Effector memory CD4-positive, alpha-beta T cell (primary cell): ENCODE measurements at regions not wholly inside any gene's neighbourhood (a gene's known extent, or its start where the extent isn't known, plus 50 kb on each side); places are given as distances from the start of the nearest gene placed in this dataset.

Experiments
- DNase-seq, 3 donors: peaks; one replicate each; pipeline ENCODE4 v3.0.0-alpha.2; 2020
- H3K27ac ChIP-seq: 2 replicates; pipeline ENCODE4 v1.7.0; 2013; ENCODE audit warnings: mild to moderate bottlenecking, low read length, moderate library complexity; ENCODE audit not compliant: insufficient read depth, poor library complexity, severe bottlenecking
- H3K27me3 ChIP-seq: replicated peaks from 2 replicates; pipeline ENCODE4 v1.7.0; 2013; ENCODE audit warnings: mild to moderate bottlenecking, low read length; ENCODE audit not compliant: insufficient read depth, control insufficient read depth, poor library complexity, severe bottlenecking
- H3K36me3 ChIP-seq: 2 replicates; pipeline ENCODE4 v1.7.0; 2013; ENCODE audit warnings: mild to moderate bottlenecking, low read length, moderate library complexity; ENCODE audit not compliant: control insufficient read depth, insufficient read depth
- H3K4me1 ChIP-seq: 2 replicates; pipeline ENCODE4 v1.7.0; 2013; ENCODE audit warnings: low read length, mild to moderate bottlenecking; ENCODE audit not compliant: control insufficient read depth, insufficient read depth, poor library complexity, severe bottlenecking
- H3K4me3 ChIP-seq: 2 replicates; pipeline ENCODE4 v1.7.0; 2013; ENCODE audit warnings: low read length, low read depth, mild to moderate bottlenecking; ENCODE audit not compliant: insufficient read depth, poor library complexity, severe bottlenecking
- H3K9me3 ChIP-seq: 2 replicates; pipeline ENCODE4 v1.7.0; 2013; ENCODE audit warnings: mild to moderate bottlenecking, low read length, moderate library complexity; ENCODE audit not compliant: control insufficient read depth

DNA sequence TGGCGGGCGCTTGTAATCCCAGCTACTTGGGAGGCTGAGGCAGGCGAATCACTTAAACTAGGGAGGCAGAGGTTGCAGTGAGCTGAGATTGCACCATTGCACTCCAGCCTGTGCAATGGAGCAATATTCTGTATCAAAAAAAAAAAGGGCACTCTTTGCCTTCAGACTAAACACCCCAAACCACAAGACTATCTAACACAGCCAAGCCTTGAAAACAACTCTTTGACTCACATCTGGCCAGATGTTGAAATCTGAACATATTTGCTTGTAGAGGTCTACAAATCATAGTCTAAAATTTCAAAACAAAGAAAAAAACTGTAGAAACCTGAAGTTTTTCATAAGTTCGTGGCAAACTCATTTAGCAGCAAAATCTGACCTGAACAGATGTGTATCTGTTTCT is 94.9 kb downstream of the FAM161A start:
- H3K27ac ChIP-seq, result no peak overlapping the region
- DNase-seq, result no peak

DNA sequence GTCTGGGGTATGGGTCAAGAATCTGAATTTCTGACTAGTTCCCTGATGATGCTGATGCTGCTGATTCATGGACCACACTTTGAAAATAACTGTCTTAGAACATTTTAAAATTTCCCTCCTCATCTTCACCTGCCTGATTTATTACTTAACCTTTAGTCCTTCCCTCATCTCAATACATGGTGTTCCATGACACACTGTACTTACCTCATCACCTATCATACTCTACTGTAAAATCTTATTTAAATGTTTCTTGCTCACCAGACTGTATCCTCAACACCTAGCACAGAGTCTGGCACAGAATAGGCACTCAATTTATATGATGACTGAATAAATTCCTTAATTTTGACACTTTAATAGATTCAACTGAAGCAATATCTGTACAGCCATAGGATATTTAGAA is 95.7 kb downstream of the FAM161A start:
- no peaks in the 10 kb centered on the region for H3K36me3 ChIP-seq
- H3K4me3 ChIP-seq, result no peak overlapping the region
- no peaks in the 10 kb centered on the region for H3K9me3 ChIP-seq
- peaks cover 5% of the 10 kb centered on the region for H3K4me1 ChIP-seq
- H3K27ac ChIP-seq, result no peak overlapping the region
- DNase-seq, result no peak
- no peaks in the 10 kb centered on the region for H3K27me3 ChIP-seq

More for the DNA sequence above, 94.9 kb downstream of the FAM161A start:
- H3K4me3 ChIP-seq, result no peak overlapping the region
- no peaks in the 10 kb centered on the region for H3K36me3 ChIP-seq
- peaks cover 6% of the 10 kb centered on the region for H3K4me1 ChIP-seq
- H3K27me3 ChIP-seq, result no peaks in the 10 kb centered on the region
- no peaks in the 10 kb centered on the region for H3K9me3 ChIP-seq

DNA sequence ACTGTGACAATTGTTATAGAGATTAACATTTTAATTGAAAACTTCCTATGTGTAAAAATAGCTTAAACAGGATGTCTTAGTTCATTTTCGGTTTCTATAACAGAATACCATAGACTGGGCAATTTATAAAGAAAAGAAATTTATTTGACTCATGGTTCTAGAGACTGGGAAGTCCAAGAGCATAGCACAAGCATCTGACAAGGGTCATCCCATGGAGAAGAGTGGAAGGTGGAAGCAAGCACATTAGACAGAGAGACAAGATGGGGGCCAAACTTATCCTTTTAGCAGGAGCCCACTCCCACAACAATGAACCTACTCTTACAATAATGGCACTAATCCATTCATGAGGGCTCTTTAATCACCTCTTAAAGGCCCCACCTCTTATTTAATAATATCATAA is 100.3 kb downstream of the FAM161A start:
- Histone ChIP-seq H3K27me3 (no peaks in the 10 kb centered on the region), H3K27ac (no peak overlapping the region), H3K4me3 (no peak overlapping the region), H3K4me1 (no peaks in the 10 kb centered on the region), H3K9me3 (no peaks in the 10 kb centered on the region), H3K36me3 (no peaks in the 10 kb centered on the region)
- no peak for DNase-seq

GRCh38 chr2:61750624-61751023 is 103.2 kb downstream of the FAM161A start:
- Histone ChIP-seq H3K27me3 (no peaks in the 10 kb centered on the region), H3K27ac (no peak overlapping the region), H3K4me1 (no peaks in the 10 kb centered on the region), H3K36me3 (no peaks in the 10 kb centered on the region), H3K4me3 (no peak overlapping the region), H3K9me3 (no peaks in the 10 kb centered on the region)
- no peak for DNase-seq

DNA sequence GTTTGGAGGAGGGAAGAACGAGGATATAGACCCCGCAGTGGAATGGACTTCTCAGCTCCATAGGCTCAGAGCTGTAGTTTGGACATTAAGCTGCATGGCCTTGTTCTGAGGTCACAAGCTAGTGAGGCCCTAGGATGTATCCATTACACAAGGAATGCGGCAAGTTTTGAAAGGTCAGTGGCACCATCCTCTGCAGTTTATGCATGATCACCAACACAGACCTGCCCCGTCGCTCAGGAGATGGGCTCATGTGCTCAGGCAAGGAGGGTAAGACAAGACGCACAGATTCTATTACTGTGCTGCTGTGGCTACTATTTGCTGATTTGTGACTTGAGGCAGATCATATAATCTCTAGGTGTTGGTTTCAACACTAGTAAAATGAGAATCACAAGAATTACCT is 110.9 kb downstream of the FAM161A start:
- no peaks in the 10 kb centered on the region for H3K4me1 ChIP-seq
- H3K9me3 ChIP-seq, result no peaks in the 10 kb centered on the region
- no peak overlapping the region for H3K27ac ChIP-seq
- no peak overlapping the region for H3K4me3 ChIP-seq
- no peaks in the 10 kb centered on the region for H3K36me3 ChIP-seq
- no peaks in the 10 kb centered on the region for H3K27me3 ChIP-seq
- no peak for DNase-seq

- Histone ChIP-seq H3K4me1 (no peaks in the 10 kb centered on the region), H3K27ac (no peak overlapping the region), H3K36me3 (no peaks in the 10 kb centered on the region), H3K9me3 (no peaks in the 10 kb centered on the region), H3K4me3 (no peak overlapping the region), H3K27me3 (no peaks in the 10 kb centered on the region)
- no peak for DNase-seq
Measured at GRCh38 chr2:61737841-61738240, 116.0 kb downstream of the FAM161A start.

GRCh38 chr2:61736953-61737352 is 116.9 kb downstream of the FAM161A start:
- no peak for DNase-seq
- H3K27me3 ChIP-seq, result no peaks in the 10 kb centered on the region

DNA sequence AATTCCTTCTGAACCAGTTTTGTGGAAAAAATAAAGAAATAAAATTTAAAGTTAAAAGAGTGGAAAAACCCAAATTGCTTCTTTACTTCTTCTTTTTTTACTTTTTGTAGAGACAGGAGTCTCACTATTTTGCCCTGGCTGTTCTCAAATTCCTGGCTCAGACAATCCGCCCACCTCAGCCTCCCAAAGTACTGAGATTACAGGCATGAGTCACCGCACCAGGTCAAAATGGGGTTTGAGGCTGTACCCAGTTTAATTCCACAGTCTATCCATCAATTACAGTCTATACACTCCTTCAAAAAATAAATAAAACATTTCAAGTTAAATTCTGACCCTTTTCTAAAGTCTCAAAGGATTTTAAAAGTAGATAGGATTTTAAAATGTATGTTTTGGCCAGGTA is 120.3 kb downstream of the FAM161A start:
- H3K27me3 ChIP-seq, result peaks cover 3% of the 10 kb centered on the region
- DNase-seq, result no peak
- no peaks in the 10 kb centered on the region for H3K9me3 ChIP-seq
- H3K27ac ChIP-seq, result no peak overlapping the region
- H3K36me3 ChIP-seq, result no peaks in the 10 kb centered on the region
- H3K4me3 ChIP-seq, result no peak overlapping the region
- H3K4me1 ChIP-seq, result no peaks in the 10 kb centered on the region

More at GRCh38 chr2:61736953-61737352, 116.9 kb downstream of the FAM161A start:
- Histone ChIP-seq H3K4me3 (no peak overlapping the region), H3K4me1 (no peaks in the 10 kb centered on the region), H3K27ac (no peak overlapping the region), H3K9me3 (no peaks in the 10 kb centered on the region), H3K36me3 (no peaks in the 10 kb centered on the region)

DNA sequence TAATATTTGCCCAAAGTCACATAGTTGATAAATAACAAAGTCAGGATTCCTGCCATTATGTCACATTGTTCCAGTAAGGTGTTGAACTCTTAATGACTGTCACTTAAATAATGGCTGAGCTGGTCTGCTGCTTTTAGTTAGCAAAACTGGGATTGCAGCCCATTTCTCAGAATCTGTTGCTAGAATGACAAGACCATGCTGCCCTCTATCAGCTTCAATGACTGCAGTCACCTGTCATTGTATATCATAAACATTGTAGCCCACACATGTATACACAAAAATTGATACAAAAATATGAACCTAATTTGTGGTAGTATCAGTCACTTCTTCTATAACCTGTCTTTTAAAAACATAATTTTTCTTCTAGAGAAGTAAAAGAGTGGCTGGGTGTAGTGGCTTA is 121.1 kb downstream of the FAM161A start:
- no peaks in the 10 kb centered on the region for H3K36me3 ChIP-seq
- no peaks in the 10 kb centered on the region for H3K9me3 ChIP-seq
- no peak overlapping the region for H3K27ac ChIP-seq
- no peak for DNase-seq
- no peak overlapping the region for H3K4me3 ChIP-seq
- no peaks in the 10 kb centered on the region for H3K4me1 ChIP-seq
- peaks cover 3% of the 10 kb centered on the region for H3K27me3 ChIP-seq

DNA sequence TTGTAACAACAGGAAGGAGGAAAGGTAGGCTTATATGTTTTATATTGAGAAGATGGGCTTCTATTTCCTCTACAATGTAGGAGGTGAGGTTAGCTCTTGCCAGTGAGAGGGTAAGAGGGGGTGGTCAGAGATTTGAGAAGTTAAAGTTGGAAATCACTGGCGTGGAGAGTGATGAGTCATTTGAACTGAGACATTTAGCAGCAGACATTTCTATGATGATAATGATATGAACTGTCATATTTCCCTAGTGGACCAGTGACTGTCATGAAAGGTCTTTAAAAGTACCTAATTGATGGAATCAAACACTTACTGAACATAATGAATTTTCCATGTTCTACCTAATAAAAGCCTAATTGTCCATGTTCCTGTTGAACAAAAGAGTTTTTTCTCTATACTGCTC is 126.1 kb downstream of the FAM161A start:
- DNase-seq, result no peak
- no peaks in the 10 kb centered on the region for H3K9me3 ChIP-seq

More for the DNA sequence above, 126.1 kb downstream of the FAM161A start:
- H3K4me3 ChIP-seq, result no peak overlapping the region
- no peaks in the 10 kb centered on the region for H3K36me3 ChIP-seq
- peaks cover 3% of the 10 kb centered on the region for H3K27me3 ChIP-seq
- no peaks in the 10 kb centered on the region for H3K4me1 ChIP-seq
- H3K27ac ChIP-seq, result no peak overlapping the region
